Coronary artery (tissue), 2 donors: ENCODE measurements at regions not wholly inside any gene's neighbourhood (a gene's known extent, or its start where the extent isn't known, plus 50 kb on each side); places are given as distances from the start of the nearest gene placed in this dataset.

Source experiments
- DNase-seq: peaks from one replicate; pipeline ENCODE4 v3.0.0-alpha.2; 2017; ENCODE audit warnings: low spot score
- H3K27ac ChIP-seq, 2 donors: fragments of 200-600 bp; sonication (generic); one replicate each; pipeline ENCODE4 v1.5.1; 2016 to 2019
- H3K4me3 ChIP-seq: fragments of 200-600 bp; sonication (generic); 2 replicates; pipeline ENCODE4 v1.5.1; 2016; ENCODE audit warnings: mild to moderate bottlenecking, moderate library complexity
- TF ChIP-seq, protein P1 (sequence below): fragments of 200-600 bp; sonication (generic); IDR thresholded peaks from one replicate; pipeline ENCODE4 v1.5.1; 2019; ENCODE audit warnings: antibody characterized with exemption

DNA sequence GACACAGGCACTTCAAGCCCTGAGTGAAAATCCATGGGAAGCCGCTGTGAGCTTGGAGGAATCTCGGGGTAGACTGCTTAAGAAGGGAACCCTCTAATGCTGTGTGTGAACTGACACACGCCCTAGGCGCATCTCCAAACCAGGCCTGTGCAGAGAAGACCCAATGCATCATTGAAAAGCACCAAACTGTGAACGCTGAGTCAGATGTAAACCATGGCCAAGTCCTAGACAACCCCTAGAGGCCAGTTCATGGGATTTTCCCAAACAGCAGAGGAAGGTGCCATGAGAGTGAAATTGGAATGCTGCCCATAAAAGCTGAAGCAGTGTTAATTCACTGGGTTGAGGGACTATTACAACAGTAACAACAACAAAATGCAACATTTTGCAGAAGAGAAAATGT, 296.5 kb downstream of the SMOC2 start:
- TF ChIP-seq, protein P1, sequence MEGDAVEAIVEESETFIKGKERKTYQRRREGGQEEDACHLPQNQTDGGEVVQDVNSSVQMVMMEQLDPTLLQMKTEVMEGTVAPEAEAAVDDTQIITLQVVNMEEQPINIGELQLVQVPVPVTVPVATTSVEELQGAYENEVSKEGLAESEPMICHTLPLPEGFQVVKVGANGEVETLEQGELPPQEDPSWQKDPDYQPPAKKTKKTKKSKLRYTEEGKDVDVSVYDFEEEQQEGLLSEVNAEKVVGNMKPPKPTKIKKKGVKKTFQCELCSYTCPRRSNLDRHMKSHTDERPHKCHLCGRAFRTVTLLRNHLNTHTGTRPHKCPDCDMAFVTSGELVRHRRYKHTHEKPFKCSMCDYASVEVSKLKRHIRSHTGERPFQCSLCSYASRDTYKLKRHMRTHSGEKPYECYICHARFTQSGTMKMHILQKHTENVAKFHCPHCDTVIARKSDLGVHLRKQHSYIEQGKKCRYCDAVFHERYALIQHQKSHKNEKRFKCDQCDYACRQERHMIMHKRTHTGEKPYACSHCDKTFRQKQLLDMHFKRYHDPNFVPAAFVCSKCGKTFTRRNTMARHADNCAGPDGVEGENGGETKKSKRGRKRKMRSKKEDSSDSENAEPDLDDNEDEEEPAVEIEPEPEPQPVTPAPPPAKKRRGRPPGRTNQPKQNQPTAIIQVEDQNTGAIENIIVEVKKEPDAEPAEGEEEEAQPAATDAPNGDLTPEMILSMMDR, result no peak
- DNase-seq, result no peak
- no peak overlapping the region for H3K27ac ChIP-seq
- H3K4me3 ChIP-seq, result no peak overlapping the region

DNA sequence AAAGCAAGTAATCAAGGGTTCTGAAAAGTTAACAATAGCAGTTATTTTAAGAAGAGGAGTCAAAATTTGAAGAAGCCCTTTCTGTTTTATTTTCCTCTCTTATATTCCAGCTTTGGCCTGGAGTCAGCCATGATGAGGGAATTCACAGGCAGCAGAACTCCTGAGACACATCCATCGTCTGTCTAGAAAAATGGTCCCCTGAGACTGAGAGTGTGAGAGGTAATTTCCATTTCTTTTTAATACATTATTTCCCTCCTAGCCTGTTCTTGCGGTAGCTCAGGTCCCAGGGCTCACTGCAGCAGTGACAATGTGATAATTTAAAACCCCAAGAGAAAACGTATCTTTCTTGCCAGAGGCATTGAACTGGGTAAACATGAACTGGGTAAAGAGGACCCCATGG, 296.0 kb downstream of the SMOC2 start:
- Histone ChIP-seq H3K4me3 (no peak overlapping the region), H3K27ac (no peak overlapping the region)
- no peak for DNase-seq
- TF ChIP-seq, protein P1, result no peak

DNA sequence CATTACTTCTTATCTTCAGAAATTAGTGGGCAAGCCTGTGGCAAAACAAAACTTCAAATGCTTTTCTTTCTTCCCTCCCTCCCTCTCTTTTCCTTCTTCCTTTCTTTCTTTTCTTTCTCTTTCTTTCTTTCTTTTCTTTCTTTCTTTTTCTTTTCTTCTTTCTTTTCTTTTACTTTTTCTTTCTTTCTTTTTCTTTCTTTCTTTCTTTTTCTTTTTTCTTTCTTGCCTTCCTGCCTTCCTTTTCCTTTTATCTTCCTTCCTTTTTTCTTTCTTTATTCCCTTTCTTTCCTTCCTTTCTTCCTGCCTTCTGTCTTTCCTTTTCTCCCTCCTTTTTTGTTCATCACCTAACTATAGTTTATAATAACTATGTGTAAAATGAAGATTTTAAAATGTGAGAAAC, 295.1 kb downstream of the SMOC2 start:
- H3K4me3 ChIP-seq, result no peak overlapping the region
- TF ChIP-seq, protein P1, result no peak
- H3K27ac ChIP-seq, result no peak overlapping the region
- DNase-seq, result no peak

DNA sequence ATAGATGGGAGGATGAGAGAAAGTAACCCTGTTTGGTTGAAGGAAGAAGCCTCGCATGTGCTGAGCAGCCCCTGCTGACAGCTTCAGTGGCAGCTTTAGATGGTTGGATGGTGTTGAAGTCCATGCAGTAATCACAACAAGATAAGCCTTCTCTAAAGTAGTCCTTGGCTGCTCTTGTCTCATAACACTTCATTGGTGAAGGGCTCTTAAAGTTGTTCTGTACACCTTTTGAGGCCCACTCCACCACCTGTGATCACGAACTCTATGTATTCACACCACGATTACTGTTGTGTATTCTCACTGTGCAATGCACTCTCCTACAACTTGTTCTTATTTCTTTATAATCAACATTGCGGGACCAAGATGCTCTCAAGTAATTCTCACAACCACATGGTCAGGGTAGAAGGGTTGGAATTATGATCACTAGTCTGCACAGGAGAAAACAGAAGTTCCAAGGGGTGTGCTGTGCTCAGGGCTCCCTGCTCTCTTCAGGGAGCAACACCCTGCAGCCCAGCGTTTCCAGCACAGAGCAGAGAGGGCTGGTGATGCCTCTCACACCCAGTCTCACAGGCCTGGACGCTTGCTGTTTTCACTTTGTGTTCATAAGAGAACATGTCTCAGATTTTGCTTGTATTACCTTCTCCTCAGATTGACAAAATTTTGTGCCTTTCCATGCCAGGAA, 294.4 kb downstream of the SMOC2 start:
- H3K27ac ChIP-seq, result no peak overlapping the region

DNA sequence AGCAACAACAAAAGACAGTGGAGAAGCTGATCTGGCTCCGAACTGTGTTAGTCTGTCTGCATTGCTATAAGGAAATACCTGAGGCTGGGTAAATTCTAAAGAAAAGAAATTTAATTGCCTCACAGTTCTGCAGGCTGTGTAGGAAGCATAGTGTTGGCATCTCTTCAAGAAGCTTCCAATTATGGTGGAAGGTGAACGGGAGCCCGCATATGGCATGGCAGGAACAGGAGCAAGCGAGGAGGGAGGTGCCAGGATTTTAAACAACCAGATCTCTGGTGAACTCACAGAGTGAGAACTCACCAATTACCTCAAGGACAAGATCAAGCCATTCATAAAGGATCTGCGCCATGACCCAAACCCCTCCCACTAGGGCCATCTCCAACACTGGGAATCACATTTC, 293.5 kb downstream of the SMOC2 start:
- Histone ChIP-seq H3K4me3 (no peak overlapping the region), H3K27ac (no peak overlapping the region)
- TF ChIP-seq, protein P1, result no peak
- DNase-seq, result no peak

More for the DNA sequence above, 294.4 kb downstream of the SMOC2 start:
- no peak overlapping the region for H3K4me3 ChIP-seq
- TF ChIP-seq, protein P1, result no peak
- no peak for DNase-seq

DNA sequence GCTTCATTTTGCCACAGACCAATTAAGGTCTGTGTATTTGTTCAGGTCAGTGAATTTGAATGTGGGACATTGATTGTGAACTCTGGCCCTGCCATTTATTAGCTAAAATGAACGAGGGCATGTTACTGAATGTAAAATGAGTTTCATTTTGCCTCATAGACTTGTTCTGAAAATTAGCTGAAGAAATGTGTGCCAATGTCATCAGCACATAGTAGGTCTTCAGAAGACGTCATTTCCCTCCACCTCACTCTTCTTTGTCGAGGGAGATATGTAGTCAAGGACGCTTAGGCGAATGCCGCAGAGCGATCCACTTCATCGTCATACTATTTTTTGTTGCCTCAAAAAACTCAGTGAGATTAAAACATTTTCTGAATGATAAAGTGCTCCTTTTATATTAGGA, 291.7 kb downstream of the SMOC2 start:
- TF ChIP-seq, protein P1, result no peak
- no peak overlapping the region for H3K4me3 ChIP-seq
- no peak overlapping the region for H3K27ac ChIP-seq
- no peak for DNase-seq

DNA sequence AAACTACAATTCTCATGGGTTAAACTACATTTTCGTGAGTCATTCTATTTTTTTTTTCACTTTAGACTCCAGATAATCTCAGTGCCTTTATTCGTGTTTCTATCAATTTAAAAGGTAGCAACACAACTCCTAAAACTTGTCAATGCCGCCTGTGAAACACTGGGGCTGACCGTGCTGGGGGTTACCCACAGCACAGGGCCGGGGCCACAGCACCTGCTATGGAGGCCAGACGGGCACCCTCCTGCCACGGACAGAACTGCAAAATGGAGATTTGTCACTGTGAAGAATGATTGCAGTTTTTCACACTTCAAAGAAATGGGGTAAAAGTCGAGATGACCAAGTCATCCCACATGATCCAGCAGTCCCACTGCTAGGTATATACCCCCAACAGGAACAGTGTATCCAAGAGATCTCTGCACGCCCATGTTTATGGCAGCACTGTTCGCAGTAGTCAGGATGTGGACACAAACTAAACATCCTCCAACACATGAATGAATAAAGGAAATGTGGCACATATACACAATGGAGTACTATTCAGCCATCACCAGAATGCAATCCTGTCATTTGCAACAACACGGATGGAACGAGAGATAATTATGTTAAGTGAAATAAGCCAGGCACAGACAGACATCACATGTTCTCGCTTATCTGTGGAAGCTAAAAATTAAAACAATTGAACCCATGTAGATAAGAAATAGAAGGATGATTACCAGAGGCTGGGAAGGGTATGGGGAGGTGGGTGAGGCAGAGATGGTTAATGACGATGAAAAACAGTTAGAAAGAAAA, 290.1 kb downstream of the SMOC2 start:
- no peak overlapping the region for H3K4me3 ChIP-seq
- TF ChIP-seq, protein P1, result no peak
- no peak for DNase-seq
- H3K27ac ChIP-seq, result no peak overlapping the region
